ENCODE measurements at regions not wholly inside any gene's neighbourhood (a gene's known extent, or its start where the extent isn't known, plus 50 kb on each side); places are given as distances from the start of the nearest gene placed in this dataset.

DNA sequence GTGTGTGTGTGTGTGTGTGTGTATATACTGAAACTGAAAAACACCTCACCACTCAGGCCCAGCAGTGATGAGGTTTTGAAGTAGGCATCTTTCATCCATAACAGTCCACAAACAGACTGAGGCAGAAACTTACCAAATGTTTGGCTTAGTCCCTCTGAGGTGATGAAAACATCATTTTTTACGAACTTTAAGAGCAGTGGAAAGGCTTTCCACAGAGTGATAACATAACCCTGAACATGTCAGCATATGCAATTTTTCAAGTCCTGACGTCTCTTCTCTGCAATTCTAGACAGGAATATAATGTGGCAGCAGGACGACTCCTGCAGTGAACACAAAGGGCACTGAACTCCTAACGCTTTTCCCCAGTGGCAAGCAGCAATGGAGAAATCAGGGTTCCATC is 247.0 kb upstream of the THBS1 start:
- FAIRE-seq (no peak), DNase-seq (ENCODE audit: insufficient read length, low spot score) (no peak)
- no peak for TF ChIP-seq PAX5 (IDR thresholded peaks at IDR 0.05; ENCODE audit: insufficient read depth, low read length, severe bottlenecking)
- TF ChIP-seq POLR2A (IDR thresholded peaks at IDR 0.05; ENCODE audit: low read depth, low read length) = no peak
- TF ChIP-seq POLR2AphosphoS5 (IDR thresholded peaks at IDR 0.05; ENCODE audit: low read depth, low read length) = no peak
- no peak for TF ChIP-seq TAF1 (IDR thresholded peaks at IDR 0.05; ENCODE audit: low read depth, low read length)
- no peak for TF ChIP-seq POU2F2 (IDR thresholded peaks at IDR 0.05; ENCODE audit: low read depth, low read length)
- no peak for TF ChIP-seq SPI1 (IDR thresholded peaks at IDR 0.05; ENCODE audit: low read depth, low read length)

DNA sequence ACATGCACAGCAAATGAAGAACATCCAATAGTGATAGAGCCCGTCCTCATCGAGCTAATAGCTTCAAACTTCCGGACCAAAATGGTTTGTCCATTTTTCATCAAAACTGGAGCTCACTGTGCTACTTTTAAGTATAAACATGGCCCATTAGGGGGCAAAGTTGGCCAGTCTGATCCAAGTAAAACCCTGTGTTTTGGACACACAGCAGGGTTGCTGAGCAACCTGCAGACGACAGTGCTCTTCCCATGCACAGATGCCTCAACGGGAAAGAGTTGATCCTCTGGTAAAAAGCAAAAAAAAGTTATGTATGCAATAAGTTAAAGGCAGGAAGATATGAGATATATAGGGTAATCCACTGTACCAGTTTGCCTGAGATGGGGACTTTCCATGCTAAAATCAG is 244.0 kb upstream of the THBS1 start:
- TF ChIP-seq POLR2AphosphoS5 (IDR thresholded peaks at IDR 0.05; ENCODE audit: low read depth, low read length) = no peak
- TF ChIP-seq POU2F2 (IDR thresholded peaks at IDR 0.05; ENCODE audit: low read depth, low read length) = no peak
- TF ChIP-seq PAX5 (IDR thresholded peaks at IDR 0.05; ENCODE audit: insufficient read depth, low read length, severe bottlenecking) = no peak
- no peak for TF ChIP-seq SPI1 (IDR thresholded peaks at IDR 0.05; ENCODE audit: low read depth, low read length)
- TF ChIP-seq POLR2A (IDR thresholded peaks at IDR 0.05; ENCODE audit: low read depth, low read length) = no peak
- no peak for TF ChIP-seq TAF1 (IDR thresholded peaks at IDR 0.05; ENCODE audit: low read depth, low read length)
- no peak for FAIRE-seq
- no peak for DNase-seq (ENCODE audit: insufficient read length, low spot score)

DNA sequence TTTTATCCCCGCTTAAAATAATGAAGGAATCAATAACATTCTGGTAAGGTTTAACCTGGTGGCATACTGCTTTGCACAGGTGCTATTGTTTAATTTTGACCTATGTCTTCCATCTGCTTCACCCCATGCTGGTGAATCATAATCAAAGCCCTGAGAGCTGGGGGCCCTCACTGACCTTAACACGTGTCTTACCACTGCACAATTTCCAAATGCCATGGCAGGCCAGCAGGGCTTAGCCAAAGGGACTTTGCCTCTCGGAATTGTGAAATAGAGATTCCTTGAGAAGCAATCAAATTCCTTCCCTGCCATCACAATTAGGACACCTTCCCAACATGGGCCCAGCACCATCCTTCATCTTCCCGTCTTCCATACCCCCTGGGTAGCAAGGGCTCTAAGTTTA is 242.6 kb upstream of the THBS1 start:
- TF ChIP-seq POLR2A (IDR thresholded peaks at IDR 0.05; ENCODE audit: low read depth, low read length) (no peak), POLR2AphosphoS5 (IDR thresholded peaks at IDR 0.05; ENCODE audit: low read depth, low read length) (no peak), POU2F2 (IDR thresholded peaks at IDR 0.05; ENCODE audit: low read depth, low read length) (no peak), SPI1 (IDR thresholded peaks at IDR 0.05; ENCODE audit: low read depth, low read length) (no peak), PAX5 (IDR thresholded peaks at IDR 0.05; ENCODE audit: insufficient read depth, low read length, severe bottlenecking) (no peak), TAF1 (IDR thresholded peaks at IDR 0.05; ENCODE audit: low read depth, low read length) (no peak)
- FAIRE-seq (no peak), DNase-seq (ENCODE audit: insufficient read length, low spot score) (no peak)

DNA sequence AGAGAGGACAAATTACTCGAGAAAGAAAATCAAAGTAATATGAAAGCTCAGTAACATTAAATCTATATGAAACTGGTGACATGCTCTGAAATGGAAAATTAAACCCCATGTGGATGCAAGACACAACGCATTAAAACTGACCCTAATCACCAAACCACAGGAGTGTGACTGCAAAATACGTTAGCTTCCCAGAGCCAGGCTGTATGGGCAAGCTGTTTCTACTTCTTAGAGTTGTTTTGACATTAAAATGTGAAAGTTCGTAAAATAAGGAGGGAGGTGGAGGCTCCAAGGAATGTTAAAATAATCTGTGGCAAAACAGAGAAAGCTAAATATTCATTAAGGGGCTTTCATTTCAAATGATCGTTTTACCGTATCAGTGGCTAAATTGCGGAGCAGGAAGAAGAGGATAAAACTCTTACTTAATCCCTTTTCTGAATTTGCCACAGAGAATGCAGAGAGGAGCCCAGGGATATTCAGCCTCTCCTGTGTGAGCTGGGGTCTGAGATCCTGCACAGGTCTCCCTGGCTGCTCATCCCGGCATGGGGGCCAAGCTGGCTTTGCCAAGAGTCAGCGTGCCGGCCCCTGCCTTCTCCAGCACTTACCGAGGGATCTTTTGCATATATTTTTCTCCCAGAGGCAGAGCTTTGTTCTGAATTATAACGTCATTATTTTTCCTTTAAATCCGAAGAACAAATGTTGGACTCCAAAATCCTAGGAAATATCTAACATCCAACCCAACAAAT is 239.8 kb upstream of the THBS1 start:
- FAIRE-seq = no peak
- TF ChIP-seq PAX5 (IDR thresholded peaks at IDR 0.05; ENCODE audit: insufficient read depth, low read length, severe bottlenecking) (no peak), POLR2A (IDR thresholded peaks at IDR 0.05; ENCODE audit: low read depth, low read length) (no peak), SPI1 (IDR thresholded peaks at IDR 0.05; ENCODE audit: low read depth, low read length) (no peak), TAF1 (IDR thresholded peaks at IDR 0.05; ENCODE audit: low read depth, low read length) (no peak), POLR2AphosphoS5 (IDR thresholded peaks at IDR 0.05; ENCODE audit: low read depth, low read length) (no peak), POU2F2 (IDR thresholded peaks at IDR 0.05; ENCODE audit: low read depth, low read length) (no peak)
- DNase-seq (ENCODE audit: insufficient read length, low spot score) = no peak

DNA sequence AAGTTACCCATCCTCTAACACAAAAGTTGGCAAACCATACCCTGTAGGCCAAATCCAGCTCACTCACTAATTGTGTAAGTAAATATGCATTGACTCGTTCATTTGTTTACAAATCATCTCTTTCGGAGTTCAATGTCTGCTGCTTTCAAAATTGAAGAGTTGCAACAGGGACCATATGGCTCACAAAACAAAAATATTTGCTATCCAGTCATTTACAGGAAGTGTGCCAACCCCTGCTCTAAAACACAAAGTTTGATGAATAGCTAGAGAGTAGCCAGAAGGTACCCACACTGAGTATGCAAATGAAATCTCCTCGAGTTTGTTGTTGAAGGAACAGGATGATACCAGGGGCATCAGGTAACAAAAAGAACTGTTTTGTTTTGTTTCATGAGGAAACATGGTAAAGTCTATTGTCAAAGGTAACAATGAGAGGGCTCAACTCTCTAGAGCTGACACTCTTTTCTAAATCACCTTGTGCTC is 236.2 kb upstream of the THBS1 start:
- FAIRE-seq (no peak), DNase-seq (ENCODE audit: insufficient read length, low spot score) (no peak)
- TF ChIP-seq POU2F2 (IDR thresholded peaks at IDR 0.05; ENCODE audit: low read depth, low read length) = no peak
- TF ChIP-seq POLR2A (IDR thresholded peaks at IDR 0.05; ENCODE audit: low read depth, low read length) = no peak
- TF ChIP-seq PAX5 (IDR thresholded peaks at IDR 0.05; ENCODE audit: insufficient read depth, low read length, severe bottlenecking) = no peak
- TF ChIP-seq TAF1 (IDR thresholded peaks at IDR 0.05; ENCODE audit: low read depth, low read length) = no peak
- TF ChIP-seq SPI1 (IDR thresholded peaks at IDR 0.05; ENCODE audit: low read depth, low read length) = no peak
- TF ChIP-seq POLR2AphosphoS5 (IDR thresholded peaks at IDR 0.05; ENCODE audit: low read depth, low read length) = no peak

DNA sequence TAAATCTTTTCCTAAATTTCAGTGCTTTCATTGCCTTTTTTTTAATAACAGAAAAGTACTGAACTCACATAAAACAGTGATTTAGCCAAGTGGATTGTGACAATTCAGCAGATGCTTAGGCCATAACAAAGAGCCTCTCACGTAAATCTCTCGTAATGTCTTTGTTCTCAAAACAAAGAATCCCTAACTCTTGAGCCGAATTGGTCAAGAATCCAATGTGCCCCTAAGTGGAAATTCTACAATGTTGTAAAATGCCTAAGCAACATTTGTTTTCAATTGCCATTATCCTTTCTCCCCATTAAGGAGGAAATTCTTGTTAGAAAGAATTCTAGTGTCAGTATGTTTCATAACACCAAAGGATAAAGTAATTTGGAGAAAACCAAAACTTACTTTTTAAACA is 235.7 kb upstream of the THBS1 start:
- no peak for DNase-seq (ENCODE audit: insufficient read length, low spot score)
- TF ChIP-seq SPI1 (IDR thresholded peaks at IDR 0.05; ENCODE audit: low read depth, low read length) (no peak), POLR2A (IDR thresholded peaks at IDR 0.05; ENCODE audit: low read depth, low read length) (no peak)

DNA sequence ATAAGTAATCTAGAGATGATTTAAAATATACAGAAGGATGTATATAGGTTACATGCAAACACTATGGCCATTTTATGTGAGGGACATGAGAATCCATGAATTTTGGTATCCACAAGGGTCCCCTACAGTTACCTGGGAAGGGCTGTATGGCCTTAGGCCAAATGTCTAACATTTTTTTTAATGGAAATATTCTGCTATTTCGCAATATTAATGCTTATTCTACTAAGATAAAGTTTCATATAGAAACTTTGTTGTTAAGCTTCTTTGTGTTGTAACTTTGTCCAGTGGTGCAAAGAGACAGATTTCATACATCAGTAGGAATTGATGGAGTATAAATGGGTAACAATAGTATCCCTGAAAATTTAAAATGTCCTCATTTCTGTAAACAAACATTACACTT is 233.4 kb upstream of the THBS1 start:
- no peak for TF ChIP-seq PAX5 (IDR thresholded peaks at IDR 0.05; ENCODE audit: insufficient read depth, low read length, severe bottlenecking)
- no peak for TF ChIP-seq POU2F2 (IDR thresholded peaks at IDR 0.05; ENCODE audit: low read depth, low read length)
- TF ChIP-seq TAF1 (IDR thresholded peaks at IDR 0.05; ENCODE audit: low read depth, low read length) = no peak
- TF ChIP-seq POLR2AphosphoS5 (IDR thresholded peaks at IDR 0.05; ENCODE audit: low read depth, low read length) = no peak
- no peak for TF ChIP-seq SPI1 (IDR thresholded peaks at IDR 0.05; ENCODE audit: low read depth, low read length)
- no peak for FAIRE-seq
- no peak for DNase-seq (ENCODE audit: insufficient read length, low spot score)

More for the DNA sequence above, 235.7 kb upstream of the THBS1 start:
- no peak for FAIRE-seq

DNA sequence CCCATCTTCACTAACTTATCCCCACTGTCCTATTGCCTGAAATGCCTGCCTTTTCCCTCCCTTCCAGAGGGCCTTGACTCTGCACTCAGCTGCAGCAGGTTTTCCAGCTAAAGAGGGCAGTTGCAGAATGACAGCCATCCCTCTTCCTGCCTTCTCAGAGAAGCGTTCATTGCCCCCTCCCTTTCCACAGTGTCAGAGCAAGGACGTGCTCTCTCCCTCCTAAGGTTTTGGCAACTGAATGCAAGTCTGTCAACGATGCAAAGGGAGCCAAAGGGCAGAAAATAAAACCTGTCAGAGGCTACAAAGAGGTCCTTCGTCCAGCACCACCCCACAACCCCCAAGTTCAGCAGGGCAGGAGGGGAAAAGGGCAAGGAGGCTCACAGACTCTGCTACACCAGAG is 230.1 kb upstream of the THBS1 start:
- DNase-seq (ENCODE audit: insufficient read length, low spot score) (no peak), FAIRE-seq (no peak)
- TF ChIP-seq POU2F2 (IDR thresholded peaks at IDR 0.05; ENCODE audit: low read depth, low read length) (no peak), TAF1 (IDR thresholded peaks at IDR 0.05; ENCODE audit: low read depth, low read length) (no peak), SPI1 (IDR thresholded peaks at IDR 0.05; ENCODE audit: low read depth, low read length) (no peak), PAX5 (IDR thresholded peaks at IDR 0.05; ENCODE audit: insufficient read depth, low read length, severe bottlenecking) (no peak), POLR2AphosphoS5 (IDR thresholded peaks at IDR 0.05; ENCODE audit: low read depth, low read length) (no peak), POLR2A (IDR thresholded peaks at IDR 0.05; ENCODE audit: low read depth, low read length) (no peak)

DNA sequence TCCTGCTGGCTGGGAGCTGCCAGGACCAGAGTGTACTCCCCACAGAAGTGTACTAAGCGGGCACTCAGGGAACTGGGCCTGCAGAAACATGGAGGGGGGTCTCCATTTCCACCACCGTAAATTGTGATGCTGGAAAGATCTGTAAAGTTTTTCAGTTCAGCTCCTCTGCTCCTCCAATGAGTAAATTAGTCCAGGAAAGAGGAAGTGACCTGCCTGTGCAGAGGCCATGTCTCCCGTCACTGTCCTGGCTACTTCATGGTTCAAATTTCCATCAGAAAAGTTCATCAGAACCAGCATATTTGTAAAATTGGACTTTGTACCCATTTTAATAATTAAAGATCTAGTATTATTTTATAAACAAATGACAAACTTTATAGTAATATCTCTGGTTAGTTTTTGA is 226.7 kb upstream of the THBS1 start:
- peak; percentile 84 for TF ChIP-seq SPI1 (IDR thresholded peaks at IDR 0.05; ENCODE audit: low read depth, low read length)
- no peak for TF ChIP-seq POLR2A (IDR thresholded peaks at IDR 0.05; ENCODE audit: low read depth, low read length)
- DNase-seq (ENCODE audit: insufficient read length, low spot score) (no peak), FAIRE-seq (no peak)
